IMR-90 (cell line): ENCODE measurements at regions not wholly inside any gene's neighbourhood (a gene's known extent, or its start where the extent isn't known, plus 50 kb on each side); places are given as distances from the start of the nearest gene placed in this dataset.

Experiments
- ATAC-seq: fragments of 200-7000 bp; cut with Tn5 transposase; 2 replicates; pipeline ENCODE4 v1.9.1; 2020; ENCODE audit warnings: low read depth, mild to moderate bottlenecking, moderate library complexity
- BruUV-seq: library from RNA; stranded (reverse); fragments of 400-500 nt; replicated peaks from 2 replicates; lab custom pipeline; 2021; lab: Mats Ljungman, UMichigan
- CTCF ChIA-PET: fragments of 300-600 bp; formaldehyde crosslinking; extraction: SDS; loops from one replicate; lab custom pipeline; 2021; ENCODE audit warnings: antibody characterized with exemption; lab: Yijun Ruan, JAX
- POLR2A ChIA-PET: fragments of 300-600 bp; sonication (Branson Sonifier 250); formaldehyde crosslinking; loops from one replicate; lab custom pipeline; 2022; ENCODE audit warnings: antibody characterized with exemption; ENCODE audit not compliant: unreplicated experiment; lab: Charles Lee
- DNase-seq: peaks from one replicate; pipeline ENCODE4 v3.0.0; 2013
- H2AFZ ChIP-seq: replicated peaks from 2 replicates; pipeline ENCODE3; 2013; ENCODE audit warnings: low read length, mild to moderate bottlenecking; ENCODE audit not compliant: poor library complexity
- H2AK5ac ChIP-seq: 2 replicates; pipeline ENCODE4 v1.6.1; 2013; ENCODE audit warnings: low read depth, low read length, inconsistent platforms
- H2AK9ac ChIP-seq: replicated peaks from 2 replicates; pipeline ENCODE3; 2013; ENCODE audit warnings: mild to moderate bottlenecking, low read depth, low read length, moderate library complexity; ENCODE audit not compliant: poor library complexity
- H2BK120ac ChIP-seq: 2 replicates; pipeline ENCODE4 v1.6.1; 2013; ENCODE audit warnings: low read depth, low read length, inconsistent platforms
- H2BK15ac ChIP-seq: 3 replicates; pipeline ENCODE4 v1.6.1; 2013; ENCODE audit warnings: low read depth, low read length, inconsistent platforms
- H2BK20ac ChIP-seq: 2 replicates; pipeline ENCODE4 v1.6.1; 2013; ENCODE audit warnings: low read depth, mild to moderate bottlenecking, inconsistent platforms, low read length, moderate library complexity
- H2BK5ac ChIP-seq: 2 replicates; pipeline ENCODE4 v1.6.1; 2013; ENCODE audit warnings: mild to moderate bottlenecking, low read depth, low read length, inconsistent platforms; ENCODE audit not compliant: poor library complexity, severe bottlenecking
- H3K14ac ChIP-seq: replicated peaks from 2 replicates; pipeline ENCODE4 v1.6.1; 2013; ENCODE audit warnings: low read depth, low read length, inconsistent platforms
- H3K18ac ChIP-seq: 2 replicates; pipeline ENCODE4 v1.6.1; 2013; ENCODE audit warnings: low read depth, low read length, control low read depth
- H3K23ac ChIP-seq: 2 replicates; pipeline ENCODE4 v1.6.1; 2013; ENCODE audit warnings: low read depth, low read length, inconsistent platforms
- H3K27ac ChIP-seq: 2 replicates; pipeline ENCODE4 v1.5.1; 2013; ENCODE audit warnings: mild to moderate bottlenecking, control low read depth, low read length; ENCODE audit not compliant: insufficient read depth
- H3K27me3 ChIP-seq: 2 replicates; pipeline ENCODE4 v1.6.1; 2013; ENCODE audit warnings: low read length; ENCODE audit not compliant: control insufficient read depth, insufficient read depth
- H3K36me3 ChIP-seq: 2 replicates; pipeline ENCODE4 v1.6.1; 2013; ENCODE audit warnings: low read length, mixed read lengths; ENCODE audit not compliant: control insufficient read depth, insufficient read depth
- H3K4ac ChIP-seq: 2 replicates; pipeline ENCODE4 v1.6.1; 2013; ENCODE audit warnings: low read depth, low read length, inconsistent platforms
- H3K4me1 ChIP-seq: 2 replicates; pipeline ENCODE4 v1.6.1; 2013; ENCODE audit warnings: low read length, mixed read lengths; ENCODE audit not compliant: control insufficient read depth, insufficient read depth
- H3K4me2 ChIP-seq: 2 replicates; pipeline ENCODE4 v1.6.1; 2013; ENCODE audit warnings: low read depth, mild to moderate bottlenecking, control low read depth, low read length, moderate library complexity
- H3K4me3 ChIP-seq: 2 replicates; pipeline ENCODE4 v1.5.1; 2013; ENCODE audit warnings: low read depth, mild to moderate bottlenecking, control low read depth, low read length, moderate library complexity; ENCODE audit not compliant: insufficient read depth
- H3K56ac ChIP-seq: 2 replicates; pipeline ENCODE4 v1.6.1; 2013; ENCODE audit warnings: low read length, inconsistent platforms; ENCODE audit not compliant: insufficient read depth; ENCODE audit errors: extremely low read depth
- H3K79me1 ChIP-seq, 2 experiments: 2 replicates each; pipeline ENCODE4 v1.6.1; 2013; ENCODE audit warnings: low read length in 2 of 2, inconsistent platforms in 1 of 2, low read depth in 1 of 2
- H3K9ac ChIP-seq: 2 replicates; pipeline ENCODE4 v1.6.1; 2013; ENCODE audit warnings: low read depth, low read length, control low read depth
- H3K9me1 ChIP-seq: 2 replicates; pipeline ENCODE4 v1.6.1; 2013; ENCODE audit warnings: low read length, inconsistent platforms; ENCODE audit not compliant: insufficient read depth
- H3K9me3 ChIP-seq: 2 replicates; pipeline ENCODE4 v1.6.1; 2013; ENCODE audit warnings: low read length; ENCODE audit not compliant: control insufficient read depth, insufficient read depth
- H4K20me1 ChIP-seq: 2 replicates; pipeline ENCODE4 v1.6.1; 2013; ENCODE audit warnings: low read length, inconsistent platforms; ENCODE audit not compliant: insufficient read depth
- H4K5ac ChIP-seq: 2 replicates; pipeline ENCODE4 v1.6.1; 2013; ENCODE audit warnings: mild to moderate bottlenecking, low read depth, low read length, control low read depth
- H4K8ac ChIP-seq, 2 experiments: 2 replicates each; pipeline ENCODE4 v1.6.1; 2013; ENCODE audit warnings: low read depth in 2 of 2, low read length in 2 of 2, control low read depth in 1 of 2, inconsistent platforms in 1 of 2
- H4K91ac ChIP-seq: 2 replicates; pipeline ENCODE4 v1.6.1; 2013; ENCODE audit warnings: low read depth, low read length, inconsistent platforms; ENCODE audit not compliant: insufficient read depth
- BHLHE40 ChIP-seq: fragments of 150-350 bp; IDR thresholded peaks from 2 replicates; pipeline ENCODE4 v1.6.1; 2016; ENCODE audit warnings: mild to moderate bottlenecking, low read depth, low read length
- MAFK ChIP-seq: IDR thresholded peaks from 2 replicates; pipeline ENCODE4 v1.6.1; 2012; ENCODE audit warnings: low read depth, low read length, improper control_type of control experiment
- MXI1 ChIP-seq: IDR thresholded peaks from 2 replicates; pipeline ENCODE4 v1.6.1; 2012; ENCODE audit warnings: low read depth, mild to moderate bottlenecking, low read length, moderate library complexity, borderline replicate concordance
- WGBS, 2 experiments: methylation state at CpG; one replicate each; pipeline versions ENCODE4 v1.1.5 to v1.1.7; 2013; ENCODE audit warnings: missing lambda C conversion rate in 2 of 2; ENCODE audit not compliant: insufficient read length in 1 of 2; ENCODE audit errors: extremely low coverage in 2 of 2; 5-methylcytosine and 5-hydroxymethylcytosine counted together
- dilution Hi-C: fragments of 300-500 bp; cut with HindIII; formaldehyde crosslinking; loops from one replicate; pipeline ENCODE4 v1.14.3; 2018; ENCODE audit warnings: low sequenced_read_pairs; ENCODE audit not compliant: unreplicated experiment
- in situ Hi-C: fragments of 300-500 bp; cut with MboI; formaldehyde crosslinking; loops from 3 replicates; pipeline ENCODE4 v1.14.3; 2019; ENCODE audit warnings: low sequenced_read_pairs, inconsistent platforms, mixed read lengths
- intact Hi-C: fragments of 100-400 bp; cut with micrococcal nuclease; formaldehyde crosslinking; loops from 2 replicates; pipeline ENCODE4 v1.10.0; 2022
- TF ChIP-seq, protein P1 (sequence below): fragments of 150-350 bp; IDR thresholded peaks from 2 replicates; pipeline ENCODE4 v1.6.1; 2017; ENCODE audit warnings: mild to moderate bottlenecking, antibody characterized with exemption, low read length, low read depth
- TF ChIP-seq, protein P2 (sequence below): conservative IDR thresholded peaks from 2 replicates; pipeline ENCODE4 v1.5.1; 2012; ENCODE audit warnings: mild to moderate bottlenecking, low read depth, low read length, improper control_type of control experiment

DNA sequence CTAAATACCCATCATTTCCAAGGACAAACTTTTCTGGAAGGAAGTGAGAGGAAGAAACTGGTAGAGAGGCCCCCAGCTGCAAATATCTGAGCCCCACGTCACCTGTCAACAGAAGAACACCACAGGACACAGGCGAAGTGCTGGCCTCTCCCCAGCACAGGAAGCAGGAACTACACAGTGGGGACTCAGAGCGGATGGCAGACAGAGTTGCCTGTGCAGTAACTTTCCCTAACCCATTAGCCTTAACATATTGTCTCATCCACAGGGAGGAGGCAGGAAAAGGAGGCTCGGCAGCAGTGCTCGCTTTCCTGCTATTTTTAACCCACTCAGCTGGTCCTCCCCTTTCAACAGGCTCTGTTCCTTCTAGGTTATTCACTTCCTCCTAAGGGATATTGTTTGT is 111.5 kb upstream of the TMPO start:
- Histone ChIP-seq H4K8ac (no peak overlapping the region), H3K27me3 (no peaks in the 10 kb centered on the region), H3K18ac (no peak overlapping the region), H3K79me1 (no peaks in the 10 kb centered on the region), H2AFZ (no peak overlapping the region), H3K4me1 (peaks cover 4% of the 10 kb centered on the region; the same call in 1 of the 2 replicates), H2BK15ac (no peak overlapping the region), H2BK20ac (no peak overlapping the region), H2BK120ac (no peak overlapping the region), H3K9me3 (no peaks in the 10 kb centered on the region), H3K36me3 (no peaks in the 10 kb centered on the region), H3K14ac (no peak overlapping the region), H2AK9ac (no peak overlapping the region), H3K9ac (no peak overlapping the region), H4K91ac (no peak overlapping the region), H2AK5ac (no peak overlapping the region), H3K4ac (no peak overlapping the region), H2BK5ac (no peak overlapping the region), H3K4me3 (no peak overlapping the region), H3K23ac (no peak overlapping the region), H4K5ac (no peak overlapping the region), H3K4me2 (no peak overlapping the region), H3K9me1 (0 out of 2 replicates have a peak, but pooled peaks cover 2% of the 10 kb centered on the region), H4K20me1 (no peaks in the 10 kb centered on the region), H3K27ac (no peak overlapping the region), H3K56ac (no peak overlapping the region)
- TF ChIP-seq, protein P1, sequence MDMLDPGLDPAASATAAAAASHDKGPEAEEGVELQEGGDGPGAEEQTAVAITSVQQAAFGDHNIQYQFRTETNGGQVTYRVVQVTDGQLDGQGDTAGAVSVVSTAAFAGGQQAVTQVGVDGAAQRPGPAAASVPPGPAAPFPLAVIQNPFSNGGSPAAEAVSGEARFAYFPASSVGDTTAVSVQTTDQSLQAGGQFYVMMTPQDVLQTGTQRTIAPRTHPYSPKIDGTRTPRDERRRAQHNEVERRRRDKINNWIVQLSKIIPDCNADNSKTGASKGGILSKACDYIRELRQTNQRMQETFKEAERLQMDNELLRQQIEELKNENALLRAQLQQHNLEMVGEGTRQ, result no peak
- no peak for TF ChIP-seq MXI1
- TF ChIP-seq MAFK, result no peak
- no peak for TF ChIP-seq BHLHE40
- TF ChIP-seq, protein P2, sequence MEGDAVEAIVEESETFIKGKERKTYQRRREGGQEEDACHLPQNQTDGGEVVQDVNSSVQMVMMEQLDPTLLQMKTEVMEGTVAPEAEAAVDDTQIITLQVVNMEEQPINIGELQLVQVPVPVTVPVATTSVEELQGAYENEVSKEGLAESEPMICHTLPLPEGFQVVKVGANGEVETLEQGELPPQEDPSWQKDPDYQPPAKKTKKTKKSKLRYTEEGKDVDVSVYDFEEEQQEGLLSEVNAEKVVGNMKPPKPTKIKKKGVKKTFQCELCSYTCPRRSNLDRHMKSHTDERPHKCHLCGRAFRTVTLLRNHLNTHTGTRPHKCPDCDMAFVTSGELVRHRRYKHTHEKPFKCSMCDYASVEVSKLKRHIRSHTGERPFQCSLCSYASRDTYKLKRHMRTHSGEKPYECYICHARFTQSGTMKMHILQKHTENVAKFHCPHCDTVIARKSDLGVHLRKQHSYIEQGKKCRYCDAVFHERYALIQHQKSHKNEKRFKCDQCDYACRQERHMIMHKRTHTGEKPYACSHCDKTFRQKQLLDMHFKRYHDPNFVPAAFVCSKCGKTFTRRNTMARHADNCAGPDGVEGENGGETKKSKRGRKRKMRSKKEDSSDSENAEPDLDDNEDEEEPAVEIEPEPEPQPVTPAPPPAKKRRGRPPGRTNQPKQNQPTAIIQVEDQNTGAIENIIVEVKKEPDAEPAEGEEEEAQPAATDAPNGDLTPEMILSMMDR, result no peak
- DNase-seq (no peak), ATAC-seq (no peak)
- intact Hi-C loops (no loop called here), in situ Hi-C loops (no loop called here), dilution Hi-C loops (no loop called here)
- ChIA-PET CTCF (interaction anchor here (0.6 kb wide), 1 partner anchor 13 kb away, joined by 7 read pairs; no protein-coding TSS in a partner anchor), POLR2A (no interaction called here)
- no TSS peak for BruUV-seq
- 80% methylated on average over 1 of the region's 5 CpGs; no CpG with 5 or more reads in 1 of the 2 experiments for WGBS, 2 experiments
